ENCODE measurements at regions not wholly inside any gene's neighbourhood (a gene's known extent, or its start where the extent isn't known, plus 50 kb on each side); places are given as distances from the start of the nearest gene placed in this dataset.
A peak's percentile ranks its signal among the peaks of the same experiment; 100 is the strongest.

DNA sequence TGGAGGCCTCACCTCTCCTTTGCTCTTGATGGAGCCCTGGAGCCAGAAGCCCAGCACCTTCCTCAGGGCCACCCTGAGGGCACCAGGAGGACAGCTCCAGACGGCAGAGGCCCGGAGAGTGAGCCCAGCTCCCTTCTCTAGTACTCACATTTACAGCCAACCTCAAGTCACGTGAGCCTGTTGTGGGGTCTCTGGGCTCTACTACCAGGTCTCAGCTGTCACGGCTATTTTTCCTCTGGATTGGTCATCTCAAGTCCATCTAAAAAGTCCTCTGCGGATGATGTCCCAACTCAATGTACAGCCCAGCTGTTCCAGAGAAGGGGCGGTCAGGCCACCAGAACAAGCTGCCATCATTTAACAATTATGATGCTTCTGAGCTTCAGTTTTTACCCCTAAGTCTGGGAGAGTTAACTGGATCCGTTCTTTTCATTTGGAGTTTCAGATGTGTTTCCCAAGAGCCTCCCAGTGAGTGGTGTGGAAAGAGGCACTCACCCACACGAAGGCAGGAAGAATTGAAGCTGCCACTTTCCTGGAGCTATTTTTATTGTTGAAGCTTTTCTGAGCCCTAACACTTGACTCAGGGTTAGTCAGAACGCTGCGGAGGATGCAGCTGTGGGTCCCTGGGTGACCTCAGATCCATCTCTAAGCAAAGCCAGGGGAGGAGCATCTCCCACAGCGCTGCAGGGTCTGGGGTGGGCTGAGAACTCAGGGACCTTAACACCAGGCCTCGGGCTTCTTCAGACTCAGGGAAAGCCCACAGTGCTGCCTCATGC lies 143.5 kb upstream of the UBL3 start:
- peak; percentile 64 for DNase-seq (ENCODE audit: low read depth, low spot score)
- TF ChIP-seq, protein P1, sequence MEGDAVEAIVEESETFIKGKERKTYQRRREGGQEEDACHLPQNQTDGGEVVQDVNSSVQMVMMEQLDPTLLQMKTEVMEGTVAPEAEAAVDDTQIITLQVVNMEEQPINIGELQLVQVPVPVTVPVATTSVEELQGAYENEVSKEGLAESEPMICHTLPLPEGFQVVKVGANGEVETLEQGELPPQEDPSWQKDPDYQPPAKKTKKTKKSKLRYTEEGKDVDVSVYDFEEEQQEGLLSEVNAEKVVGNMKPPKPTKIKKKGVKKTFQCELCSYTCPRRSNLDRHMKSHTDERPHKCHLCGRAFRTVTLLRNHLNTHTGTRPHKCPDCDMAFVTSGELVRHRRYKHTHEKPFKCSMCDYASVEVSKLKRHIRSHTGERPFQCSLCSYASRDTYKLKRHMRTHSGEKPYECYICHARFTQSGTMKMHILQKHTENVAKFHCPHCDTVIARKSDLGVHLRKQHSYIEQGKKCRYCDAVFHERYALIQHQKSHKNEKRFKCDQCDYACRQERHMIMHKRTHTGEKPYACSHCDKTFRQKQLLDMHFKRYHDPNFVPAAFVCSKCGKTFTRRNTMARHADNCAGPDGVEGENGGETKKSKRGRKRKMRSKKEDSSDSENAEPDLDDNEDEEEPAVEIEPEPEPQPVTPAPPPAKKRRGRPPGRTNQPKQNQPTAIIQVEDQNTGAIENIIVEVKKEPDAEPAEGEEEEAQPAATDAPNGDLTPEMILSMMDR (IDR thresholded peaks at IDR 0.05; ENCODE audit: low read depth, low read length) = no peak
- H3K4me3 ChIP-seq (ENCODE audit: low read depth, low read length) = no peak overlapping the region
- H3K27me3 ChIP-seq (ENCODE audit: control insufficient read depth, insufficient read depth, low read length) = no peaks in the 10 kb centered on the region
- ChIA-PET POLR2A (interaction anchor here (0.6 to 1.0 kb wide), 4 partner anchors 25 to 622 kb away, joined by 3 to 8 read pairs (median 4); no protein-coding TSS in a partner anchor), CTCF (interaction anchor here (0.6 to 1.1 kb wide), 2 partner anchors 120 to 139 kb away, joined by 3 to 5 read pairs; no protein-coding TSS in a partner anchor)
- H3K27ac ChIP-seq (ENCODE audit: low read depth, low read length) = peak overlapping the region; percentile 81
- H3K9me3 ChIP-seq (ENCODE audit: control insufficient read depth, insufficient read depth, low read length) = peaks cover 10% of the 10 kb centered on the region

DNA sequence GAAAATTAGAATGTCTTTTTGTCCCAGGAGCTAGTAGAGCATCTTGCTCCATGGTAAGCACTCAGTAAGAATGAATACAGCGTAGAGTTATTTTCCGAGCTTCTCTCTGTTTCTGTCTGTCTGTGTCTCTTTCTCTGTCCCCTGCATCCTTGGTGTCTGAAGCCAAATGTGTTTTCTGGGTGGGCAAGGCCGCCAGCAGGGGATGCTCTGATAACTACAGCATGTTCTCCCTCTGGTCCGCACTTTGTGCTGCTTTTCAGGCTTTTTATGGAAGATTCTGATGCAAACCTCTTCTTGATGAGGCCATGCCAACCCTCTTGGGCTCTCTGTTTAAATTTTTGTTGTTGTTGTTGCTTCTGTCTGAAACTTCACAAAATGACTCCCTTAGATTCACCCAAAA lies 142.8 kb upstream of the UBL3 start:
- Histone ChIP-seq H3K4me3 (ENCODE audit: low read depth, low read length) (no peak overlapping the region), H3K9me3 (ENCODE audit: control insufficient read depth, insufficient read depth, low read length) (peaks cover 15% of the 10 kb centered on the region), H3K27ac (ENCODE audit: low read depth, low read length) (no peak overlapping the region), H3K27me3 (ENCODE audit: control insufficient read depth, insufficient read depth, low read length) (no peaks in the 10 kb centered on the region)
- DNase-seq (ENCODE audit: low read depth, low spot score) = no peak
- ChIA-PET POLR2A (interaction anchor here (0.7 kb wide), 1 partner anchor 623 kb away, joined by 4 read pairs; no protein-coding TSS in a partner anchor), CTCF (interaction anchor here (0.6 to 1.1 kb wide), 2 partner anchors 121 to 140 kb away, joined by 3 to 5 read pairs; no protein-coding TSS in a partner anchor)
- TF ChIP-seq, protein P1 (IDR thresholded peaks at IDR 0.05; ENCODE audit: low read depth, low read length) = peak; percentile 29

DNA sequence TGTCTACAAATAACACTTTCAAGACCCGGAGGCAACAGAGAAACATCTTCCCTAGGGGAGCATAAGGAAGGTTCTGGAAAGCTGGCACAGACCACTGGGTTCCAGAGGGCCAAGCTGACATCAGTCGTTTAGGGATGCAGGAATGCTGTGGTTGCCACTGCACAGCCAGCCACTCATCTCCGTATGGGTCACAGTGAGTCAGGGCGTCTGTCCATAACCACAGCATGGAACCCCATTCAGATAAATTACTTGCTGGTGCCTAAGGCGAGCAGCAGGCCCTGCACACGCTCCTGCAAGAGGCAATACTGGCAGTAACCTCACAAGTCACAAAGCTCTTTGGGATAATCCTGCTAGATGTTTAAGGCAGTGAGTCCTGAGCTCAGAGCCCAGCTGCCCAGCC lies 140.9 kb upstream of the UBL3 start:
- no peaks in the 10 kb centered on the region for H3K27me3 ChIP-seq (ENCODE audit: control insufficient read depth, insufficient read depth, low read length)
- TF ChIP-seq, protein P1 (IDR thresholded peaks at IDR 0.05; ENCODE audit: low read depth, low read length) = no peak
- no peak overlapping the region for H3K27ac ChIP-seq (ENCODE audit: low read depth, low read length)
- DNase-seq (ENCODE audit: low read depth, low spot score) = peak; percentile 48
- H3K4me3 ChIP-seq (ENCODE audit: low read depth, low read length) = no peak overlapping the region
- ChIA-PET POLR2A (interaction anchor here (1.3 kb wide), 1 partner anchor 140 kb away, joined by 4 read pairs; the partner anchor contains the start of gene UBL3), CTCF (no interaction called here)
- H3K9me3 ChIP-seq (ENCODE audit: control insufficient read depth, insufficient read depth, low read length) = peaks cover 19% of the 10 kb centered on the region

DNA sequence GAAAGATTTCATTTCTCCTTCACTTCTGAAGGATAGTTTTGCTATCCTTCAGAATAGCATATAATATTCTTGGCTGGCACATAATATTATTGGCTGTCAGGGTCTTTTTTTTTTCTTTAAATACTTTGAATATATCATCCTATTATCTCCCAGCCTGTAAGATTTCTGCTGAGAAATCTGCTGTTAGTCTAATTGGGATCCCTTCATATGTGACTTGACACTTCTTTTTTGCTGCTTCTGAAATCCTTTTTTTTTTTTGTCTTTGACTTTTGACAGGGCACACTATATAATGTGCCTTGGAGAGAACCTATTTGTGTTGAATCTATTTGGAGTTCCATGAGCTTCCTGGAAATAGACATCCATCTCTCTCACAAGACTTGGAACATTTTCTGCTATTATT lies 136.9 kb upstream of the UBL3 start:
- no peak overlapping the region for H3K4me3 ChIP-seq (ENCODE audit: low read depth, low read length)
- ChIA-PET CTCF (no interaction called here), POLR2A (no interaction called here)
- no peaks in the 10 kb centered on the region for H3K27me3 ChIP-seq (ENCODE audit: control insufficient read depth, insufficient read depth, low read length)
- TF ChIP-seq, protein P1 (IDR thresholded peaks at IDR 0.05; ENCODE audit: low read depth, low read length) = no peak
- no peak for DNase-seq (ENCODE audit: low read depth, low spot score)
- no peak overlapping the region for H3K27ac ChIP-seq (ENCODE audit: low read depth, low read length)
- H3K9me3 ChIP-seq (ENCODE audit: control insufficient read depth, insufficient read depth, low read length) = peaks cover 19% of the 10 kb centered on the region

DNA sequence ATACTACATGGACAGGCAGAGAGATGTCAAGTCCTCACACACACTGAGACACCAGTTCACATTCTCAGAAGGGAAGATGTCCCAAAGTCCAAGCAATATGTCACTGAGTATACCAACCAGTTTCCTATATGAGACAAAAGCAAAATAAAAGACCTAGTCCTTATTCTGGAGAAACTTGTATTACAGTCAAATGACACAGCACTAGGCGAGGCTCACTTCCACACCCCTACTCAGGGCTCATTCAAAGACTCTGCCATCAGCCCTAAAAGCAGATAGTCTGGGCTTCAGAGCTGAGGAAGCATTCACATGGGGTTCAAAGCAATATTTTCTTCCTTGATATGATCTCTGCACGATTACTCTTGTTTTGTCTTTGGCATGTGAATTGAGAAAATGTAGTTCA lies 129.9 kb upstream of the UBL3 start:
- Histone ChIP-seq H3K4me3 (ENCODE audit: low read depth, low read length) (no peak overlapping the region), H3K9me3 (ENCODE audit: control insufficient read depth, insufficient read depth, low read length) (peaks cover 7% of the 10 kb centered on the region; the same call in 1 of the 2 replicates), H3K27me3 (ENCODE audit: control insufficient read depth, insufficient read depth, low read length) (no peaks in the 10 kb centered on the region), H3K27ac (ENCODE audit: low read depth, low read length) (no peak overlapping the region)
- CTCF ChIA-PET = no interaction called here
- TF ChIP-seq, protein P1 (IDR thresholded peaks at IDR 0.05; ENCODE audit: low read depth, low read length) = no peak
- no peak for DNase-seq (ENCODE audit: low read depth, low spot score)
- POLR2A ChIA-PET = interaction anchor here (0.5 kb wide), 1 partner anchor 94 kb away, joined by 3 read pairs; no protein-coding TSS in a partner anchor

Measured in AG04450 (cell line).